WI38 (cell line): ENCODE measurements at regions not wholly inside any gene's neighbourhood (a gene's known extent, or its start where the extent isn't known, plus 50 kb on each side); places are given as distances from the start of the nearest gene placed in this dataset.

Experiments
- H3K4me3 ChIP-seq: 2 replicates; pipeline ENCODE4 v1.5.1; 2011; ENCODE audit warnings: low read depth, mild to moderate bottlenecking, control low read depth, low read length
- TF ChIP-seq, protein P1 (sequence below): IDR thresholded peaks from 2 replicates; pipeline ENCODE4 v1.5.1; 2012; ENCODE audit warnings: low read depth, mild to moderate bottlenecking, control low read depth, low read length

DNA sequence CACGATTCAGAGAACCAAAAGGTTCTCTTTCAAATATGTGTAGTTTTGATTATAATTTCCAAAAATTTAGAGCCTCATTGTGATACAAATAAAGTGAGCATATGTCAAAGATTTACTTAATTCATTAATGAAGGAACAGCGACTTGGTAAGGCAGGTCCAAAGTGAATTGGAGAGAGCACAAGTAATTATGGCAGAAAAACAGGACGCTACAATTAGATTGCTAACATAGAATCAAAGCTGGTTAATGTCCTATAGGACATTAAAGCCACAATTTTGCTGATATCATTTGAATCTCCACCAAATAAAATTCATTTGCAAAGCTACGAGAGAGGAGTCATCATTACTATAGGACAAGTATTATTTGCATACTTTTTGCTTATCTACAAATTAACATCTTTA lies 164.2 kb downstream of the CCER1 start:
- TF ChIP-seq, protein P1, sequence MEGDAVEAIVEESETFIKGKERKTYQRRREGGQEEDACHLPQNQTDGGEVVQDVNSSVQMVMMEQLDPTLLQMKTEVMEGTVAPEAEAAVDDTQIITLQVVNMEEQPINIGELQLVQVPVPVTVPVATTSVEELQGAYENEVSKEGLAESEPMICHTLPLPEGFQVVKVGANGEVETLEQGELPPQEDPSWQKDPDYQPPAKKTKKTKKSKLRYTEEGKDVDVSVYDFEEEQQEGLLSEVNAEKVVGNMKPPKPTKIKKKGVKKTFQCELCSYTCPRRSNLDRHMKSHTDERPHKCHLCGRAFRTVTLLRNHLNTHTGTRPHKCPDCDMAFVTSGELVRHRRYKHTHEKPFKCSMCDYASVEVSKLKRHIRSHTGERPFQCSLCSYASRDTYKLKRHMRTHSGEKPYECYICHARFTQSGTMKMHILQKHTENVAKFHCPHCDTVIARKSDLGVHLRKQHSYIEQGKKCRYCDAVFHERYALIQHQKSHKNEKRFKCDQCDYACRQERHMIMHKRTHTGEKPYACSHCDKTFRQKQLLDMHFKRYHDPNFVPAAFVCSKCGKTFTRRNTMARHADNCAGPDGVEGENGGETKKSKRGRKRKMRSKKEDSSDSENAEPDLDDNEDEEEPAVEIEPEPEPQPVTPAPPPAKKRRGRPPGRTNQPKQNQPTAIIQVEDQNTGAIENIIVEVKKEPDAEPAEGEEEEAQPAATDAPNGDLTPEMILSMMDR, result no peak
- H3K4me3 ChIP-seq, result no peak overlapping the region

DNA sequence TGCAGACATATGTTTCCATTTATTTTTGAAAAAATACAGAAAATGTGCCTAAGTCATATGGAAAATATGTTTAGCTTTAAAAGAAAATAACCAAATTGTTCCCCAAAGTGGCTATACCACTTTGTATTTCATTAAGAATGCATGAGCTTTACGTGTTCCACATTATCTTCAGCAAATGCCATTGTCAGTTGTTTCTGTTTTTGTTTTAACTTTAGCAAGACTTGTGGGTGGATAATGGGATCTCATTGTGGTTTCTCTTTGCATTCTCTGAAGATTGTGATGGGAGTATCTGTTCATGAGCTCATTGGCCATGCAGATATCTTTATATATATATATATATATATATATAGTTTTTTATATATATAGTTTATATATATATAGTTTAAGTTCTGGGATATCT lies 181.5 kb downstream of the CCER1 start:
- TF ChIP-seq, protein P1, result no peak
- no peak overlapping the region for H3K4me3 ChIP-seq

GRCh38 chr12:90770861-90771260 lies 184.1 kb downstream of the CCER1 start:
- TF ChIP-seq, protein P1, result no peak

DNA sequence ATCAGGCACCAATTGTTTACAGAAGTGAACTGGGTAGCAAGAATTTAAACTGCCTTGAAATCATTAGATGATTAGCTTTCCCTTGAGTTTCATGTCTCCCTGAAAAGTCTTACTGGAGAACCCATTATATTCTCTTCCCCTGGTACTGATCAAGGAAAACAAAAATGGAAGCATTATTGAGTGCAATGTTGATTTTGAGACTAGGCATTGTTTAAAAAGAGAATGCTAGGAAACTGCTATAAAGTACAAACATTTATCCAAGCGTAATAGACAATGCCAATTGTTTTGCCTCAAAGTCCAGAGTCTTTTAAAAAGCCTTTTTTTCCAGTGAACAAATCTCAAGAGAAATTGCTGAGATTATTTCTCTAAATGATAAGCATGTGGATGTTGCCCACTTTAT lies 197.0 kb downstream of the CCER1 start:
- TF ChIP-seq, protein P1, result no peak
- H3K4me3 ChIP-seq, result no peak overlapping the region

More at GRCh38 chr12:90770861-90771260, 184.1 kb downstream of the CCER1 start:
- no peak overlapping the region for H3K4me3 ChIP-seq

DNA sequence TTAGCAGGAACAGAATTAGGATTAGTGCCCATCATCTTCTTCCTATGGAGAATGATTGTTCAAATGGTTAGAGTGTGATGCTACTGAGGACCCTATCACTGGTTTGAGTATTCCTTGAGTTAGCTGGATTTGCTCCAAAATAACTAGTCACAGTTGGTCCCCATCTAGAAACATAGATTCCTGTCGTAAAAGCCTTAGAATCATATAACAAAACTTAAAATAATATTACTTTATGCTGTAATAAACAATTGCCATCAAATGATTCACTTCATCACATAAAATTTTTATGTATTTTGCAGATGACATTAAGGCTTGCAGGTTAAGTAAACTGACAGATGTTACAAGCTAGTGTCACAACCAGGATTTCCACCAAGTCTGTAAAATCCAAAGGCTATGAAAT lies 209.8 kb downstream of the CCER1 start:
- no peak overlapping the region for H3K4me3 ChIP-seq
- TF ChIP-seq, protein P1, result no peak

DNA sequence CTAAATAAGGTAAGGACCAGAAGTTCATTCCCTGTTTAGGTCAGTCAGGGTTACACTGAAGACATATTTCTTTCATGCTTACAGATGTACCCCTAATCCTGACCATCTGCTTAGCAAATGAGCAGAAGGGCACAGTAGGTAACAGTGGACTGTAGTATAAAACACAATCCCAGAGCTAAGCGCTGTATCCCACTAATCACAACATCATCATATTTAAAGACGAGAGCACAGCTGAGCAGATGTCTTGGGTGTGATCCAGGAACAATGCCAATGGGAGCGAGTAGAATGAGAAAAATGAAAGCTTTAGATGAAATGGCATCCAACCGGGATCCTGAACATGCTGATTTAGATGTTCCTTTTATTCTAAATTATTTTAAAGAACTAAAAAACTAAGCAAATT lies 213.4 kb downstream of the CCER1 start:
- TF ChIP-seq, protein P1, result no peak
- no peak overlapping the region for H3K4me3 ChIP-seq

DNA sequence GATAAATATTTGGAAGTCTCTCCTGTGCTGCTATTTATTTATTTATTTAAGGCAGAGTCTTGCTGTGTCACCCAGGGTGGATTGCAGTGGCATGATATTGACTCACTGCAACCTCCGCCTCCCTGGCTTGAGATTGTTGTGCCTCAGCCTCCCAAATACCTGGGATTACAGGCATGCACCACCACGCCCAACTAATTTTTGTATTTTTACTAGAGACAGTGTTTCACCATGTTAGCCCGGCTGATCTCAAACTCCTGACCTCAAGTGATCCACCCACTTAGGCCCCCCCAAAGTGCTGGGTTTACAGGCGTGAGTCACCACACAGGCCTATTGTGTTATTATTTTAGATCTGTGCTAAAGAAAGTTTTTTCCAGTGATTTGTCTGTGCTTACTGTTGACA lies 225.2 kb downstream of the CCER1 start:
- TF ChIP-seq, protein P1, result no peak
- H3K4me3 ChIP-seq, result no peak overlapping the region
